Uterus (tissue), 3 donors: ENCODE measurements at regions not wholly inside any gene's neighbourhood (a gene's known extent, or its start where the extent isn't known, plus 50 kb on each side); places are given as distances from the start of the nearest gene placed in this dataset.

Source experiments
- DNase-seq, 2 donors: peaks; one replicate each; pipeline ENCODE4 v3.0.0-alpha.2; 2019 to 2020
- H3K27ac ChIP-seq, 2 donors: fragments of 200-600 bp; sonication (generic); 1 replicate in 1 of 2; 2 replicates in 1 of 2; pipeline ENCODE4 v1.5.1; 2016 to 2018
- H3K27me3 ChIP-seq, 2 donors: fragments of 200-600 bp; sonication (generic); one replicate each; pipeline ENCODE4 v1.5.1; 2018 to 2019; ENCODE audit warnings: control low read depth in 1 of 2
- H3K36me3 ChIP-seq, 2 donors: fragments of 200-600 bp; sonication (generic); one replicate each; pipeline ENCODE4 v1.5.1; 2019; ENCODE audit warnings: control low read depth in 1 of 2
- H3K4me1 ChIP-seq, 2 donors: fragments of 200-600 bp; sonication (generic); one replicate each; pipeline ENCODE4 v1.5.1; 2018 to 2019; ENCODE audit warnings: control low read depth in 1 of 2
- H3K4me3 ChIP-seq, 2 donors: fragments of 200-600 bp; sonication (generic); 1 replicate in 1 of 2; 2 replicates in 1 of 2; pipeline ENCODE4 v1.5.1; 2018 to 2019; ENCODE audit warnings: mild to moderate bottlenecking in 1 of 2
- H3K9me3 ChIP-seq, 2 donors: fragments of 200-600 bp; sonication (generic); one replicate each; pipeline ENCODE4 v1.5.1; 2019; ENCODE audit warnings: control low read depth in 1 of 2
- POLR2A ChIP-seq, 2 donors: fragments of 450-650 bp; IDR thresholded peaks; one replicate each; pipeline ENCODE4 v1.6.1; 2016; ENCODE audit warnings: antibody characterized with exemption in 2 of 2, mild to moderate bottlenecking in 1 of 2, moderate library complexity in 1 of 2
- intact Hi-C: fragments of 100-400 bp; cut with DNase I; formaldehyde crosslinking; loops from one replicate; pipeline ENCODE4 v1.15.1; 2023; ENCODE audit warnings: low total_unique reads
- TF ChIP-seq, protein P1 (sequence below), 4 experiments: fragments of 200-600 bp in 2 of 4; fragments of 450-650 bp in 2 of 4; sonication (generic) in 2 of 4; IDR thresholded peaks; one replicate each; pipeline ENCODE4 v1.5.1; 2016 to 2019; ENCODE audit warnings: antibody characterized with exemption in 4 of 4, mild to moderate bottlenecking in 2 of 4, moderate library complexity in 1 of 4
- donor health status: DM: yes; HTN: yes; CAD: no.

DNA sequence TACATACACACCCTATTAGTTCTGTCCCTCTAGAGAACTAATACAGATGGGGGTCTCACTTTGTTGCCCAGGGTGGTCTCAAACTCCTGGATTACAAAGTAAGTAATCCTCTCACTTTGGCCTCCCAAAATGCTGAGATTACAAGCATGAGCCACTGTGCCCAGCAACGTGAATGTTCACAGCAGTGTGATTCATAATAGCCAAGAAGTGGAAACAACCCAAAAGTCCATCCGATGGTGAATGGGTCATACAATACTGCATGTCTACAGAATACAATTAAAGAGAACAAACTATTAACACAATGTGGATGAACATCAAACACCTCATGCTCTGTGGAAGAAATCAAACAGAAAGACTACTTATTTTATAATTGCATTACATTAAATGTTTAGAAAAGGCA lies 57.3 kb upstream of the SYNE2 start:
- DNase-seq, result no peak
- TF ChIP-seq, protein P1, sequence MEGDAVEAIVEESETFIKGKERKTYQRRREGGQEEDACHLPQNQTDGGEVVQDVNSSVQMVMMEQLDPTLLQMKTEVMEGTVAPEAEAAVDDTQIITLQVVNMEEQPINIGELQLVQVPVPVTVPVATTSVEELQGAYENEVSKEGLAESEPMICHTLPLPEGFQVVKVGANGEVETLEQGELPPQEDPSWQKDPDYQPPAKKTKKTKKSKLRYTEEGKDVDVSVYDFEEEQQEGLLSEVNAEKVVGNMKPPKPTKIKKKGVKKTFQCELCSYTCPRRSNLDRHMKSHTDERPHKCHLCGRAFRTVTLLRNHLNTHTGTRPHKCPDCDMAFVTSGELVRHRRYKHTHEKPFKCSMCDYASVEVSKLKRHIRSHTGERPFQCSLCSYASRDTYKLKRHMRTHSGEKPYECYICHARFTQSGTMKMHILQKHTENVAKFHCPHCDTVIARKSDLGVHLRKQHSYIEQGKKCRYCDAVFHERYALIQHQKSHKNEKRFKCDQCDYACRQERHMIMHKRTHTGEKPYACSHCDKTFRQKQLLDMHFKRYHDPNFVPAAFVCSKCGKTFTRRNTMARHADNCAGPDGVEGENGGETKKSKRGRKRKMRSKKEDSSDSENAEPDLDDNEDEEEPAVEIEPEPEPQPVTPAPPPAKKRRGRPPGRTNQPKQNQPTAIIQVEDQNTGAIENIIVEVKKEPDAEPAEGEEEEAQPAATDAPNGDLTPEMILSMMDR (IDR thresholded peaks at IDR 0.05), result no peak
- TF ChIP-seq POLR2A (IDR thresholded peaks at IDR 0.05), result no peak
- Histone ChIP-seq H3K27me3 (no peaks in the 10 kb centered on the region), H3K27ac (no peak overlapping the region), H3K4me3 (no peak overlapping the region), H3K36me3 (no peaks in the 10 kb centered on the region), H3K4me1 (peaks cover 0 to 6% of the 10 kb centered on the region in 2 donors), H3K9me3 (no peaks in the 10 kb centered on the region)
- intact Hi-C loops, result no loop called here

DNA sequence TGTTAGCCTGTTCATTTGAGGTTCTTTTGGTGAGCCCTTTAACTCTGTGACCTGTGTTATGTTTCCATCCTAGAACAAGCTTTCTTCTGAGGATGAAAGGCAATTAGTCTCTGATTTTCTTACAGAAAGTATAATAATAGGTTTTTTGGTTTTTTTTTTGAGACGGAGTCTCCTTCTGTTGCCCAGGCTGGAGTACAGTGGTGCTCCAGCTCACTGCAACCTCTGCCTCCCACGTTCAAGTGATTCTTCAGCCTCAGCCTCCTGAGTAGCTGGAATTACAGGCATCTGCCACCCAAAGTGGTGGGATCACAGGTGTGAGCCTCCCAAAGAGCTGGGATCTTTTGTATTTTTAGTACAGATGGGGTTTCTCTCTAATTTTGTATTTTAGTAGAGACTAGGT lies 52.7 kb upstream of the SYNE2 start:
- Histone ChIP-seq H3K27ac (peak overlapping the region; percentile 1 to 28), H3K4me3 (peak overlapping the region in 1 of 2 donors; percentile 33), H3K4me1 (peaks cover 0 to 6% of the 10 kb centered on the region in 2 donors), H3K27me3 (no peaks in the 10 kb centered on the region), H3K9me3 (no peaks in the 10 kb centered on the region), H3K36me3 (no peaks in the 10 kb centered on the region)
- intact Hi-C loops, result no loop called here
- TF ChIP-seq, protein P1 (IDR thresholded peaks at IDR 0.05), result no peak
- TF ChIP-seq POLR2A (IDR thresholded peaks at IDR 0.05), result no peak
- DNase-seq, result no peak

DNA sequence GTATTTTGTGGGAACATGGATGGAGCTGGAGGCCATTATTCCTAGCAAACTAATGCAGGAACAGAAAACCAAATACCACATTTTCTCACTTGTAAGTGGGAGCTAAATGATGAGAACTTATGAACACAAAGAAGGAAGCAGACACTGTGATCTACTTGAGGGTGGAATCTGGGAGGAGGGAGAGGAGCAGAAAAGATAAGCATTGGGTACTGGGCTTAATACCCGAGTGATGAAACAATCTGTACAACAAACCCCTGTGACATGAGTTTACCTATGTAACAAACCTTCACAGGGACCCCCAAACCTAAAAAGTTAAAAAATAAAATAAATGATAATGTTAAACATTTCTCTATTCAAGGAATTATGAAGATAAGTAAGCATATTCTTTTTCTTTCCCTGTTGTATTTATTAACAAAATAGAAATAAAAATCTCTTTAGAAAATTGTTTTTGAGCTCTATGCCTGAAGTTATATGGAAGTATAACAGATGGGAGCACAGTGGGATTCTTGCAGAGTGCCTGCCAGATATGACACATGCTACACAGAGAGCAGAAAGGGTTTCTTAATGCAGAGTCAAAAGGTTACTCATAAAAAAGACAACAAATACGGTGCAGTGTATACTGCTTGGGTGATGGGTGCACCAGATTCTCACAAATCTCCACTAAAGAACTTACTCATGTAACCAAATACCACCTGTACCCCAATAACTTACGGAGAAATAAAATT lies 52.0 kb upstream of the SYNE2 start:
- DNase-seq, result no peak
- peak overlapping the region in 1 of 2 donors; percentile 28 for H3K27ac ChIP-seq
- intact Hi-C loops, result no loop called here
- peaks cover 0 to 6% of the 10 kb centered on the region in 2 donors for H3K4me1 ChIP-seq
- no peaks in the 10 kb centered on the region for H3K9me3 ChIP-seq
- TF ChIP-seq POLR2A (IDR thresholded peaks at IDR 0.05), result no peak
- TF ChIP-seq, protein P1 (IDR thresholded peaks at IDR 0.05), result no peak
- H3K4me3 ChIP-seq, result no peak overlapping the region
- no peaks in the 10 kb centered on the region for H3K27me3 ChIP-seq
- H3K36me3 ChIP-seq, result no peaks in the 10 kb centered on the region
